HG03139 (cell line): ENCODE measurements at regions not wholly inside any gene's neighbourhood (a gene's known extent, or its start where the extent isn't known, plus 50 kb on each side); places are given as distances from the start of the nearest gene placed in this dataset.
"Not testable (repeated sequence)": the region's sequence is repeated elsewhere in the genome, so short reads cannot be mapped to it uniquely, and the experiment has no call there.

Experiments
- ATAC-seq: cut with Tn5 transposase; IDR thresholded peaks from one replicate; pipeline ENCODE4 v1.9.1; 2021; ENCODE audit not compliant: unreplicated experiment

- ATAC-seq, result no peak
These were observed 173.8 kb upstream of the CNOT2 start for GRCh38 chr12:70069221-70070105.

DNA sequence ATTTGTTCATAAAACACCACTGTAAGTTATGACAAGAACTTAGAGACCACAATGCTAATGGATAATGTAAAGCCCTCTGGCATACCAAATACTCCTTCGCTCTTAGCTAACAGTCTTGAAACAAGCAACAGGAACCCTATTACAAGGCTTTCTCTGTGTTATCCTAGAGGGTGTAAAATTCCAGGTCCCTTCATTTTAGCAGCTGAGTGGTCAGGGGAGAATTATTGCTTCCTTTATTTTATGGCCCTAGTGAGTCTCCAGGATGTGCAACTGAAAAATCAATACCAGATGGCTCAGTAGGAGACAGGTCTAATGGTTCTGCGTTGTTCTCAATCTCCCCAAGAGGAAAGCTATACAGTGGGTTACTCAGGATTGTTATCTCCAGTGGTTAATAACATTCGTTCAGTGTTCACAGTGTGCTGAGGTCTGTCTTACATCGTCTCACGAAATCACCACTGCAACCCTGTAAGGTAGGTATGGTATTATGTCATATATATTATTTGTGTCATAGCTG lies 172.7 kb upstream of the CNOT2 start:
- no peak for ATAC-seq

DNA sequence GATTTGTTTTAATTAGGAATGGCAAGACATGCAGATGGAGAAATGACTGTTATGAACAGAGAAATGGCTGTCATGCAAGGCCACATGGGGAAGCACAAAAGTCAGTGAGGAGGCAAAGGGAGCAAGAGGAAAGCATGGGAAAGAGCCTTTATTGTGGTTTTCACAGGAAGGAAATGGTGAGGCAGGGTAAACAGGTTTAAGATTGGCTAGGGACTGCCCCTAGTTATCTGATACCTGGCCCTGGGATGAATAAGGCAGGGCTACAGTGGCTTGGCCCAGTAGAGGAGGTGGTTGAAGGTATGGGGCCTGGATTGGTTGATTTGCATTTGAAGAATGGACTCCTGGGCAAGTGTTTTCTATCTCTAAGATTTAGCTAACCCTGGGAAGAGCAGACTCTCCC lies 168.7 kb upstream of the CNOT2 start:
- ATAC-seq, result no peak

GRCh38 chr12:70077441-70077840 lies 165.8 kb upstream of the CNOT2 start:
- ATAC-seq, result no peak

DNA sequence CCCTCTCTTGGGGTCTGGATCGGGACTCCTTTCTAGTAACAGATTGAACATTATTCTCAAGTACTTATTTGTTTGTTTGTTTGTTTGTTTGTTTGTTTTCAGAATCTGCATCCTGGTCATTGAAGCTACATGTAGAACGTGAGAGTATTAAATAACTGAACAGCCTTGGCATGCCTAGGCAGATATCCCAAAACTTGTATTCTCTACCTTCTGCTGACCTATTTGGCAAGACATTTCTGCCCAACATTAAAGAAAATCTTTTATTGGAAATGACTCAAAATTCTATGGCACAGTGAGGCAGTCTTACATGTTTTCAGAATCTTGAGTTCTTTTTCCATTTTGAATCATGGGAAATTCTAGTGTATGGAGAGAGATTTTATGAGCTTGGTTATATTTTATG lies 165.1 kb upstream of the CNOT2 start:
- ATAC-seq, result no peak

GRCh38 chr12:70080566-70080965 lies 162.7 kb upstream of the CNOT2 start:
- no peak for ATAC-seq

DNA sequence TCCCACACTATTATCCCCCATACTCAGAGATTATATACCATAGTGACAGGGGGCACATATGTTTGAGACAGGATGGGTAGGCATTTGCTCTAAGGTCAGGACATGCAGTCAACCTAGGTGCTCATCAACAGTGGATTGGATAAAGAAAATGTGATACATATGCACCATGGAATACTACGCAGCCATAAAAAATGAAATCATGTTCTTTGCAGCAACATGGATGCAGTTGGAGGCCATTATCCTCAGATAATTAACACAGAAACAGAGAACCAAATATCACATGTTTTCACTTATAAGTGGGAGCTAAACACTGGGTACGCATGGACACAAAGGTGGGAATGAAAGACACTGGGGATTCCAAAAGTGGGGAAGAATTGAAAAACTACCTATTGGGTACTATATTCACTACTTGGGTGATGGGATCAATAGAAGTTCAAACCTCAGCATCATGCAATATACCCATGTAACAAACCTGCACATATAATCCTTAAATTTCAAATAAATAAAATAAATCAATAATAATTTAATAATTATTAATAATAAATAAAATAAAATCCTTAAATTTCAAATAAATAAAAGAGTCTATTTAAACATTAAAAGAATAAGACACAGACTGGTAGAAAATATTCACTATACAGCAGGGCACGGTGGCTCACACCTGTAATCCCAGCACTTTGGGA lies 160.1 kb upstream of the CNOT2 start:
- ATAC-seq, result no peak

DNA sequence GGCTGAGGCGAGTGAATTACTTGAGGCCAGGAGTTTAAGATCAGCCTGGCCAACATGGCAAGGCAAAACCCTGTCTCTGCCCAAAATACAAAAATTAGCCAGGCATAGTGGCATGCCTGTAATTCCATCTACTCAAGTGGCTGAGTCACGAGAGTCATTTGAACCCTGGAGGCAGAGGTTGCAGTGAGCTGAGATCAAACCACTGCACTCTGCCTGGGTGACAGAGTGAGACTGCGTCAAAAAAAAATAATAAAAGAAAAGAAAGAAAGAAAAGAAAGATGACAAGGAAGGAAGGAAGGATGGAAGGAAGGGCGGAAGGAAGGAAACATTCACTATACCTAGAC lies 159.6 kb upstream of the CNOT2 start:
- ATAC-seq, result no peak

GRCh38 chr12:70086372-70086771 lies 156.9 kb upstream of the CNOT2 start:
- ATAC-seq, result not testable (repeated sequence)

DNA sequence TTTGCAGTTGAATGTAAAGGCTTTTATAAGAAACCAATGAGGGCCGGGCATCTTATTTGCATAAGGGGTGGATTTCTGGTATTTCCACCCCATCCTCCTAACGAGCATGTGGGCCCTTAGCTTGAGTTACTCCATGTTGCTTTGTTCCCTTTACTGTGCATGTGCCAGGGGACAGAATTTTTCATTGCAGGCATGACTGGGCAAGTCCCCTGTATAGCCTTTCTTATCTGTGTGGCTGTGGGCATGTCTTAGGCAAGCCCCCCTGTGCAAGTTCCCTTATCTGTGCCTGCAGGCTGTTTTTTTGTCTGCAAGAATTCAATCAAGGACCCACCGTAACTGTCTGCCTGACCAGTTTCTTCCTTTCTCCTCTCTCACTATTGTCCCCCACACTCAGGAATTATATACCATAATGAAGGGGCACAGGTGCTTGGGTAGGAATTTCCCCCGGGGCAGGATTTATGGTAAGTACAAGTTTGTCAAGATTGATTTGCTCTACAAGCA lies 152.2 kb upstream of the CNOT2 start:
- no peak for ATAC-seq

DNA sequence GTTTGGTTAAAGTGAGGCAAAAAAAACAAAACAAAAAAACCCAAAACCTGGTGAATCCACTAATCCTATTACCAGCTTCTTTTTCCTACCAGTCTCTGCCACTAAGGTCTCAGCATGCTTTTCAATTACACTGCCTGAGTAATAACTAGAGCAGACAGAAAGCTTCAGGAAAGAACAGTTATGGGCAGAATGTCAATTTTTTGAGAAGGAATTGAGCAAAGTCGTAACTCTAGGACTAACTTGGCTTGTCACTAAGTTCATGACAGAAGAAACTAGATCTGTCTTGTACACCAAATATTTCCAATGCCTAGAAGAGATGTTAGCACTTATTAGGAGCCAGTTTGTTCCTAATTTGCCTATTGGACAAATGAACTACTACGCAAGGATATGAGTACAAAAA lies 148.8 kb upstream of the CNOT2 start:
- no peak for ATAC-seq

- ATAC-seq, result no peak
These were observed 146.3 kb upstream of the CNOT2 start for GRCh38 chr12:70096759-70097410.

DNA sequence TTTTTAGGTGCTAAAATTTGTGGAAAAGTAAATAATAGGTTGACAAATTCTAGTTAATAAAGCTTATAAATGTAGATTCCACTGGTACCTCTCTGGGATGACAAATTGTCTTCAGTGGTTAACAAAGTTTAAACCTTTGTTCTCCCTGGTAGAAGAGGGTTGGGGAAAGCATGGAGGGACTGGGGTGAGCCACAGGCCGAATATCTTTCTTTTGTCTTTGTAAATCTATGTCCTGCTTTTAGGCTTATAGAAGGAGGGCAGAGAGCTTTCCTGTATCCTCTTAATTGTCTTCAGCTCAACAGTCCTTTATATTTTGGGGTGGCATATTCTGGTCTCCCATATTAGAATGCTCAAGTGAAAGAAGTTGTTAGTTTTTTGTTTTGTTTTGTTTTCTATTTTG lies 142.2 kb upstream of the CNOT2 start:
- no peak for ATAC-seq

DNA sequence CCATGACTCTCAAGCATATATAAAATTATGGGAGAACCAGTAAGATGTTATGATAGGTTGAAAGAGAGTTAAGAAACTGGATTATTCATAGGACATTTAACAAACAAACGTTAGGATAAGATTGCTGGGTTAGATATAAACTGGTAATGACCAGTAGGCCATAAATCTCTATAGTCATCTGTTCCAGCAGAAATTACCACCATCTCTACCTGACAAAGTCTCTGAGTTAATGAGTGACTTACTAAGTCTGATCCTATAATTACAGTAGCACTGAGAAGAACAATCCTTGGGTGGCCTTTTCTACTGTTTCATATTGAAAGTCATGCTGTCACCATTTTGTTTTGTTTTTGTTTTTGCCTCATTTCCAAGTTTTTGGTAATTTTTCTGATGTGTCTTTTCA lies 136.9 kb upstream of the CNOT2 start:
- no peak for ATAC-seq

GRCh38 chr12:70110085-70110484 lies 133.1 kb upstream of the CNOT2 start:
- no peak for ATAC-seq

DNA sequence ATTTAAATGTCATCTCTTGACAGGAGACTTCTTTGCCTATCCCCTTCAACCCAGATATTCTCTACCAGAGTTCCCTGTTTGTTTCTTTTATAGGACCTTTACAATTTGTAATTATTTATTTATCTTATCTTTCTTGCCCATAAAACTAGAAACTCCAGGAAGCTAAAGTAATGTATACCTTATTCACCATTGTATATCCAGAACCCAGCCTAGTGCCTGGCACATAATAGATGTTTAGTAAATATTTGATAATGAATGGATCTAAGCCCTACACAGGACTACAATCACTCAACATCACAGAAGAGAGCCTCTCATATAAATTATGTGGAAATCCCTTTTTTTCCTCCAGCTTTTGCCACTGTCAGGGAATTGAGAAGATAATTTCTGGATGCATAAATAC lies 125.6 kb upstream of the CNOT2 start:
- ATAC-seq, result no peak

- no peak for ATAC-seq
These were observed 122.3 kb upstream of the CNOT2 start for GRCh38 chr12:70120970-70121369.

- no peak for ATAC-seq
These were observed 121.7 kb upstream of the CNOT2 start for GRCh38 chr12:70121562-70121961.

DNA sequence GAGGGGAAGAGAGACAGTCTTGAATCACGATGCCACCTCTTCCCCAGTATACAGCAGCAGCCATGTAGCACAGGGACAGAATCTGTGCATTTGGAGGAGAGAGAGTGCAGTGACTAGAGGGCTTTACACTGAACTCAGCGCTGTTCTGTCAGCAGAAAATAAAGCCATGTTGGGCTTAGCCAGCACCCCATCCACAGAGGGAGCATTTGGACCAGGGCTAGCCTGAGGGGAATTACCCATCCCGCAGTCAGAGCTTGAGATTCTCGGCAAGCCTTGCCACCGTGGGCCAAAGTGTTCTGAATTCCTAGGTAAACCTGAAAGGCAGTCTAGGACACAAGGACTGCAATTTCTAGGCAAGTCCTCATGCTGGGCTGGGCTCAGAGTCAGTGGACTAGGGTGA lies 120.4 kb upstream of the CNOT2 start:
- no peak for ATAC-seq

DNA sequence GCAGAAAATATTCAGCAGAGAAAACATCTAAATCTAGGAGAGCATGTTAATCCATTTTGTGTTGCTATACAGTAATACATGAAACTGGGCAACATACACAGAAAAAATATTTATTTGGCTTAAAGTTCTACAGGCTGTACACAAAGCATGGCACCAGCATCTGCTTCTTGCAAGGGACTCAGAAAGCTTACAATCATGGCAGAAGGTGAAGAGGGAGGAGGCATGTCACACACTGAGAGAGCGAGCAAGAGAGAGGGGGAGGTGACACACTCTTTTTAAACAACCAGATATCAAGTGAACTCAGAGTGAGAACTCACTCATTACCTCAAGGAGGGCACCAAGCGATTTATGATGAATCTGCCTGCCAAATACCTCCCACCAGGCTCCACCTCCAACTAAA lies 94.2 kb upstream of the CNOT2 start:
- ATAC-seq, result no peak

DNA sequence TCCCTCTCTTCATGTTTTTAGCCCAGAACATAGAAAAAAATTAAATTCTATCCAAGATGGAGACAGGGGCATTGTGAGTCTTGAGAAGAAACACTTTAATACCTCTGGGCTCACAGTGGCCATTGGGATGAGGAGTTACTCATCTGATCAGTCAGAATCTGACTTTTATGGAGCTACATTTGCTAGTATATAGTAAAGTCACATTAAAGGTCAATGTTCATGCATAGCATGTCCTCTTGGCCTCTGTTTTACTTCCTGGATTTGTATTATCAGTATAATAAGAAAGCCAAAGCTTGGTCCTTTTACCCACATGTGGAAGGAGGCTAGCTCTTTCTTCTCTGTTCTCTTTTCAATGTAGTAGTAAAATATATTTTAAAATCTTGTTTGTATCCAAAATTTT lies 93.6 kb upstream of the CNOT2 start:
- ATAC-seq, result no peak

GRCh38 chr12:70150230-70150629 lies 93.0 kb upstream of the CNOT2 start:
- no peak for ATAC-seq
